CD14-positive monocyte (primary cell): ENCODE measurements at regions not wholly inside any gene's neighbourhood (a gene's known extent, or its start where the extent isn't known, plus 50 kb on each side); places are given as distances from the start of the nearest gene placed in this dataset.

Source experiments
- DNase-seq, 3 donors: peaks; one replicate each; pipeline ENCODE4 v3.0.0-alpha.2; 2011 to 2022
- H2AFZ ChIP-seq: 2 replicates; pipeline ENCODE4 v1.6.0; 2012; ENCODE audit warnings: mild to moderate bottlenecking, low read depth, low read length, inconsistent platforms; ENCODE audit not compliant: insufficient read depth, poor library complexity, severe bottlenecking
- H3K27ac ChIP-seq, 2 donors: 1 replicate in 1 of 2; 2 replicates in 1 of 2; pipeline ENCODE4 v1.5.1; 2012 to 2013; ENCODE audit warnings: low read length in 2 of 2, control low read depth in 1 of 2, inconsistent platforms in 1 of 2, low read depth in 1 of 2, mild to moderate bottlenecking in 1 of 2
- H3K27me3 ChIP-seq, 2 donors: one replicate each; pipeline versions ENCODE4 v1.6.0 to v1.6.1; 2011 to 2013; ENCODE audit warnings: low read length in 2 of 2; ENCODE audit not compliant: control insufficient read depth in 2 of 2, insufficient read depth in 2 of 2
- H3K36me3 ChIP-seq, 2 donors: replicated peaks in 1 of 2; 1 replicate in 1 of 2; 2 replicates in 1 of 2; pipeline versions ENCODE4 v1.5.1 to v1.6.1; 2012 to 2013; ENCODE audit warnings: low read length in 2 of 2, control low read depth in 1 of 2, inconsistent platforms in 1 of 2, mild to moderate bottlenecking in 1 of 2; ENCODE audit not compliant: insufficient read depth in 2 of 2, control insufficient read depth in 1 of 2
- H3K4me1 ChIP-seq, 2 donors: 1 replicate in 1 of 2; 2 replicates in 1 of 2; pipeline versions ENCODE4 v1.5.1 to v1.6.1; 2012 to 2013; ENCODE audit warnings: low read length in 2 of 2, control low read depth in 1 of 2, inconsistent platforms in 1 of 2, mild to moderate bottlenecking in 1 of 2, moderate library complexity in 1 of 2; ENCODE audit not compliant: insufficient read depth in 2 of 2, control insufficient read depth in 1 of 2
- H3K4me2 ChIP-seq: replicated peaks from 2 replicates; pipeline ENCODE3; 2012; ENCODE audit warnings: low read length, moderate library complexity, mild to moderate bottlenecking; ENCODE audit not compliant: poor library complexity, severe bottlenecking; ENCODE audit errors: extremely low read depth
- H3K4me3 ChIP-seq, 3 experiments: fragments of 200-600 bp in 1 of 3; sonication (generic) in 1 of 3; replicated peaks in 1 of 3; 1 replicate in 2 of 3; 2 replicates in 1 of 3; pipeline ENCODE4 v1.5.1; 2011 to 2013; ENCODE audit warnings: low read length in 3 of 3, mild to moderate bottlenecking in 3 of 3, control low read depth in 2 of 3, low read depth in 2 of 3, inconsistent platforms in 1 of 3, moderate library complexity in 1 of 3
- H3K79me2 ChIP-seq: 2 replicates; pipeline ENCODE4 v1.6.0; 2012; ENCODE audit warnings: mild to moderate bottlenecking, control low read depth, inconsistent platforms, low read length, moderate library complexity; ENCODE audit not compliant: insufficient read depth
- H3K9ac ChIP-seq: 2 replicates; pipeline ENCODE4 v1.6.0; 2017; ENCODE audit warnings: low read length, mild to moderate bottlenecking; ENCODE audit not compliant: insufficient read depth, poor library complexity, severe bottlenecking
- H3K9me3 ChIP-seq, 2 donors: replicated peaks in 1 of 2; 1 replicate in 1 of 2; 2 replicates in 1 of 2; pipeline versions ENCODE4 v1.5.1 to v1.6.1; 2012 to 2013; ENCODE audit warnings: low read length in 2 of 2, control low read depth in 1 of 2; ENCODE audit not compliant: control insufficient read depth in 1 of 2, insufficient read depth in 1 of 2
- H4K20me1 ChIP-seq: 2 replicates; pipeline ENCODE4 v1.6.0; 2012; ENCODE audit warnings: mild to moderate bottlenecking, low read length, control low read depth, moderate library complexity; ENCODE audit not compliant: insufficient read depth
- H3K27ac Mint-ChIP-seq, 7 donors: one replicate each; pipeline ENCODE4 v1.8.0; 2020; ENCODE audit warnings: mild to moderate bottlenecking in 7 of 7, mixed read lengths in 7 of 7, moderate library complexity in 6 of 7, inconsistent platforms in 2 of 7
- H3K27me3 Mint-ChIP-seq, 3 donors: one replicate each; pipeline ENCODE4 v1.8.0; 2021 to 2022; ENCODE audit warnings: low read depth in 3 of 3, mild to moderate bottlenecking in 3 of 3, mixed read lengths in 3 of 3, moderate library complexity in 3 of 3, inconsistent platforms in 1 of 3
- H3K36me3 Mint-ChIP-seq, 2 donors: one replicate each; pipeline ENCODE4 v1.8.0; 2020; ENCODE audit warnings: mixed read lengths in 2 of 2, inconsistent platforms in 1 of 2, mild to moderate bottlenecking in 1 of 2
- H3K4me1 Mint-ChIP-seq: one replicate; pipeline ENCODE4 v1.8.0; 2020; ENCODE audit warnings: mild to moderate bottlenecking, mixed read lengths
- H3K4me3 Mint-ChIP-seq, 2 donors: one replicate each; pipeline ENCODE4 v1.8.0; 2020; ENCODE audit warnings: mild to moderate bottlenecking in 2 of 2, mixed read lengths in 2 of 2, moderate library complexity in 1 of 2
- H3K9me3 Mint-ChIP-seq, 7 donors: one replicate each; pipeline ENCODE4 v1.8.0; 2020 to 2022; ENCODE audit warnings: mixed read lengths in 7 of 7, mild to moderate bottlenecking in 6 of 7, moderate library complexity in 6 of 7, inconsistent platforms in 2 of 7
- WGBS: methylation state at CpG from one replicate; pipeline ENCODE4 v1.1.5; 2013; ENCODE audit warnings: missing lambda C conversion rate; ENCODE audit not compliant: insufficient coverage; 5-methylcytosine and 5-hydroxymethylcytosine counted together
- intact Hi-C, 2 donors: fragments of 100-400 bp; cut with micrococcal nuclease; formaldehyde crosslinking; loops; one replicate each; pipeline versions ENCODE4 v1.15.0 to v1.15.1; 2023
- TF ChIP-seq, protein P1 (sequence below): fragments of 200-600 bp; IDR thresholded peaks from one replicate; pipeline ENCODE4 v1.8.0; 2022; ENCODE audit warnings: antibody characterized with exemption, mild to moderate bottlenecking

DNA sequence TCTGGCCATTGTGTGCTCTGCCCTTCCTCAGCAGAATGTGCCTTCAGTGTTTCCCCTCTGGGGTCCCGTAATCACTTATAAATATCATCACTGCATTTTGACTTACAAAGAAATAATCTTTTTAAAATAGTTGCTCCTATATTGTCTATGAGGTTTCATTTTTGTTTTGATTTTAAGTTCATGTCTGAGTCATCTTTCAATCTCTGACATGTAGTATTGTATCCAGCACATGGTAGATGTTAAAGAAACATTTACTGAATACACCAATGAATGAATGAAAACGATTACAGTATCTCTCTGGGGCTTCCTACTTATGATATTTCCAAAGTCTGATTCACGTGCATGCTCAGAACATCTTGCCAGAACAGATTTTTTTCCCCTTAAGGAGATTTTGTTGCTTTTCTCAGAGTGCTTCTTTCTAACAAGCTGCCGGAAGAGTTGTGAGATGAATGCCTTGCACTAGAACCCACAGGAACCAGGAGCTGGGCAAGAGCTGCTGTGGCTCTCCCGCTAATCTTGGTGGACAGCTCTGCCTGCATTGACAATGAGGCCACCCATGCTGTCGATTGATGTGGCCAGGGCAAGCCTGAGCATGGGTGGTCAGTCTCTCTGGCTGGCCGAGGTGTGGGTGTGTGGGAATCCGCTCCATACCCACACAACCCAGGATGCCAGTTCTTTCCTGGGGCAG, 199.4 kb downstream of the CYRIA start:
- TF ChIP-seq, protein P1, sequence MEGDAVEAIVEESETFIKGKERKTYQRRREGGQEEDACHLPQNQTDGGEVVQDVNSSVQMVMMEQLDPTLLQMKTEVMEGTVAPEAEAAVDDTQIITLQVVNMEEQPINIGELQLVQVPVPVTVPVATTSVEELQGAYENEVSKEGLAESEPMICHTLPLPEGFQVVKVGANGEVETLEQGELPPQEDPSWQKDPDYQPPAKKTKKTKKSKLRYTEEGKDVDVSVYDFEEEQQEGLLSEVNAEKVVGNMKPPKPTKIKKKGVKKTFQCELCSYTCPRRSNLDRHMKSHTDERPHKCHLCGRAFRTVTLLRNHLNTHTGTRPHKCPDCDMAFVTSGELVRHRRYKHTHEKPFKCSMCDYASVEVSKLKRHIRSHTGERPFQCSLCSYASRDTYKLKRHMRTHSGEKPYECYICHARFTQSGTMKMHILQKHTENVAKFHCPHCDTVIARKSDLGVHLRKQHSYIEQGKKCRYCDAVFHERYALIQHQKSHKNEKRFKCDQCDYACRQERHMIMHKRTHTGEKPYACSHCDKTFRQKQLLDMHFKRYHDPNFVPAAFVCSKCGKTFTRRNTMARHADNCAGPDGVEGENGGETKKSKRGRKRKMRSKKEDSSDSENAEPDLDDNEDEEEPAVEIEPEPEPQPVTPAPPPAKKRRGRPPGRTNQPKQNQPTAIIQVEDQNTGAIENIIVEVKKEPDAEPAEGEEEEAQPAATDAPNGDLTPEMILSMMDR: no peak
- intact Hi-C loops: no loop called here
- no peak overlapping the region for H3K9ac ChIP-seq
- WGBS: 90% methylated on average over 3 of the region's 8 CpGs
- no peaks in the 10 kb centered on the region for H3K79me2 ChIP-seq
- no peak overlapping the region for H3K4me2 ChIP-seq
- H3K27me3 ChIP-seq: no peaks in the 10 kb centered on the region
- no peaks in the 10 kb centered on the region for H3K36me3 ChIP-seq
- no peaks in the 10 kb centered on the region for H4K20me1 ChIP-seq
- no peak overlapping the region for H3K4me3 ChIP-seq
- H3K9me3 ChIP-seq: no peaks in the 10 kb centered on the region
- H3K4me1 Mint-ChIP-seq: no peaks in the 10 kb centered on the region
- peaks cover 0 to 1% (median 0%) of the 10 kb centered on the region in 3 donors for H3K27me3 Mint-ChIP-seq
- no peak overlapping the region for H3K27ac ChIP-seq
- H3K36me3 Mint-ChIP-seq: no peaks in the 10 kb centered on the region
- H3K4me3 Mint-ChIP-seq: no peak overlapping the region
- no peak overlapping the region for H3K27ac Mint-ChIP-seq
- H2AFZ ChIP-seq: no peak overlapping the region
- H3K4me1 ChIP-seq: no peaks in the 10 kb centered on the region
- H3K9me3 Mint-ChIP-seq: no peaks in the 10 kb centered on the region
- DNase-seq: no peak

DNA sequence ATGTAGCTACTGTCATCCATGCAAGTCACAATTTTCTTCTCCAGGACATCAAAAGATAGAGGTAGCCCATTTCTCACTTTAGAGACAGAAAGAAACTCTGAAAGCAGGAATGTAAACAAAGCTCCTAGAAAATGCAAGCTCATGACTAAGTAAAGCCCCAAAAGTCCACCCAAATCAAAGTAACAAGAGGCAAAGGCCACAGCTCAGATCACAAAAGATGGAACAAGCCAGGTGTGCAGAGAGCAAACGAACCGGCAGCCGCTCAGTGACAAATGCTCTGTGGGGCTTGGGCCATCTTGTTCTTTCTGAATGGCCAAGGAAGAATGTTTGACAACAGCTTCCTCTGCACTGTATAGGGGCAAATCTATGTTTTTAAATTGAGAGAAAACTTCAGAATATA, 201.0 kb downstream of the CYRIA start:
- no peak for DNase-seq
- Mint-ChIP-seq H3K36me3 (no peaks in the 10 kb centered on the region), H3K27me3 (peaks cover 0 to 1% (median 0%) of the 10 kb centered on the region in 3 donors), H3K27ac (no peak overlapping the region), H3K4me3 (no peak overlapping the region), H3K9me3 (peaks cover 0 to 4% (median 0%) of the 10 kb centered on the region in 7 donors), H3K4me1 (no peaks in the 10 kb centered on the region)
- H3K79me2 ChIP-seq: no peaks in the 10 kb centered on the region
- H2AFZ ChIP-seq: no peak overlapping the region
- no peak overlapping the region for H3K9ac ChIP-seq
- no peaks in the 10 kb centered on the region for H3K27me3 ChIP-seq
- no peak overlapping the region for H3K4me2 ChIP-seq
- no peaks in the 10 kb centered on the region for H3K4me1 ChIP-seq
- no peak overlapping the region for H3K27ac ChIP-seq
- intact Hi-C loops: no loop called here
- TF ChIP-seq, protein P1: no peak
- no peaks in the 10 kb centered on the region for H4K20me1 ChIP-seq
- no peaks in the 10 kb centered on the region for H3K9me3 ChIP-seq
- H3K4me3 ChIP-seq: no peak overlapping the region
- no peaks in the 10 kb centered on the region for H3K36me3 ChIP-seq
- 93% methylated on average over 3 of the region's 3 CpGs for WGBS
